Naive thymus-derived CD4-positive, alpha-beta T cell (primary cell): ENCODE measurements at regions not wholly inside any gene's neighbourhood (a gene's known extent, or its start where the extent isn't known, plus 50 kb on each side); places are given as distances from the start of the nearest gene placed in this dataset.

ENCODE experiments used
- ATAC-seq: fragments of 150-1000 bp; cut with Tn5 transposase; 2 replicates; pipeline ENCODE4 v1.10.0; 2021; ENCODE audit warnings: mild to moderate bottlenecking, moderate library complexity
- CTCF ChIA-PET: fragments of 350-600 bp; sonication (Branson Sonifier 250); formaldehyde crosslinking; loops from one replicate; lab custom pipeline; 2021; ENCODE audit warnings: antibody characterized with exemption; lab: Charles Lee
- POLR2A ChIA-PET: fragments of 350-600 bp; sonication (Branson Sonifier 250); formaldehyde crosslinking; loops from one replicate; lab custom pipeline; 2021; ENCODE audit warnings: antibody characterized with exemption, inconsistent platforms; lab: Charles Lee
- DNase-seq, 9 donors: peaks; one replicate each; pipeline versions ENCODE4 v3.0.0 to v3.0.0-alpha.2; 2020 to 2022; ENCODE audit warnings: mixed read lengths in 1 of 9
- H3K27ac ChIP-seq: one replicate; pipeline ENCODE4 v1.7.0; 2013; ENCODE audit warnings: mild to moderate bottlenecking, low read depth, low read length, moderate library complexity
- H3K27me3 ChIP-seq, 2 donors: one replicate each; pipeline ENCODE4 v1.7.0; 2013; ENCODE audit warnings: low read length in 2 of 2, mild to moderate bottlenecking in 2 of 2, moderate library complexity in 2 of 2; ENCODE audit not compliant: control insufficient read depth in 2 of 2, insufficient read depth in 2 of 2
- H3K36me3 ChIP-seq, 3 experiments: 1 replicate in 2 of 3; 2 replicates in 1 of 3; pipeline ENCODE4 v1.7.0; 2013; ENCODE audit warnings: low read length in 3 of 3, mild to moderate bottlenecking in 3 of 3, moderate library complexity in 1 of 3; ENCODE audit not compliant: insufficient read depth in 3 of 3, control insufficient read depth in 2 of 3
- H3K4me1 ChIP-seq, 2 donors: one replicate each; pipeline ENCODE4 v1.7.0; 2013; ENCODE audit warnings: low read length in 2 of 2, mild to moderate bottlenecking in 2 of 2, moderate library complexity in 1 of 2; ENCODE audit not compliant: control insufficient read depth in 2 of 2, insufficient read depth in 2 of 2
- H3K4me3 ChIP-seq: 2 replicates; pipeline ENCODE4 v1.7.0; 2013; ENCODE audit warnings: mild to moderate bottlenecking, low read length
- H3K9me3 ChIP-seq, 3 experiments: 1 replicate in 2 of 3; 2 replicates in 1 of 3; pipeline ENCODE4 v1.7.0; 2013; ENCODE audit warnings: low read length in 3 of 3; ENCODE audit not compliant: control insufficient read depth in 2 of 3
- H3K27ac Mint-ChIP-seq, 9 donors: one replicate each; pipeline ENCODE4 v1.8.0; 2020 to 2022; ENCODE audit warnings: mixed read lengths in 9 of 9, mild to moderate bottlenecking in 8 of 9, moderate library complexity in 5 of 9, inconsistent platforms in 2 of 9
- H3K27me3 Mint-ChIP-seq, 5 donors: one replicate each; pipeline ENCODE4 v1.8.0; 2021 to 2022; ENCODE audit warnings: mixed read lengths in 5 of 5, mild to moderate bottlenecking in 1 of 5
- H3K36me3 Mint-ChIP-seq, 5 donors: one replicate each; pipeline ENCODE4 v1.8.0; 2020 to 2022; ENCODE audit warnings: mixed read lengths in 5 of 5, mild to moderate bottlenecking in 3 of 5, inconsistent platforms in 1 of 5
- H3K4me1 Mint-ChIP-seq, 7 donors: one replicate each; pipeline ENCODE4 v1.8.0; 2020 to 2022; ENCODE audit warnings: mixed read lengths in 7 of 7, mild to moderate bottlenecking in 3 of 7, inconsistent platforms in 1 of 7
- H3K4me3 Mint-ChIP-seq, 10 donors: one replicate each; pipeline ENCODE4 v1.8.0; 2020 to 2022; ENCODE audit warnings: mild to moderate bottlenecking in 10 of 10, mixed read lengths in 10 of 10, moderate library complexity in 6 of 10, inconsistent platforms in 2 of 10
- H3K9me3 Mint-ChIP-seq, 11 donors: one replicate each; pipeline ENCODE4 v1.8.0; 2020 to 2022; ENCODE audit warnings: mixed read lengths in 11 of 11, mild to moderate bottlenecking in 4 of 11, inconsistent platforms in 1 of 11, moderate library complexity in 1 of 11
- intact Hi-C, 2 donors: fragments of 100-400 bp; cut with micrococcal nuclease; formaldehyde crosslinking; loops; one replicate each; pipeline ENCODE4 v1.15.1; 2023

DNA sequence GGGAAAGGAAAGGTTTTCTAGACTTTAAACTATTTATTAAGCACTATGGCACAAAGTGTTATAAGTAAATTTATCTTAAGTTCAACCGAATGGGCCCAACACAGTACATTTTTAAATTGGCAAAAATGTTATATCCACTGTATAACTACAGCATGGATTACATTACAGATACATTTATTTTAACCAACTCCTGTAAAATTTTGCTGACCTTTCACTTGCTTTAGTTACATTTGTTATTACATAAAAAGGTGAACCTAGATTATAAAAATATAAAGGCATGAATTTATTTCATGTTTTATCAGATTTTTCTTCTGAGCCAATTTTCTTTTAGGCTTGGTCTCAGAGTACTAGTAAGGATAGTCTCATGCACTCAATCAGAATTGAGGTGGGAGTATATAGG lies 221.9 kb upstream of the GBE1 start:
- Mint-ChIP-seq H3K9me3 (peaks cover 0 to 6% (median 0%) of the 10 kb centered on the region in 11 donors), H3K4me1 (no peaks in the 10 kb centered on the region), H3K27ac (no peak overlapping the region), H3K4me3 (no peak overlapping the region), H3K36me3 (no peaks in the 10 kb centered on the region), H3K27me3 (no peaks in the 10 kb centered on the region)
- intact Hi-C loops: no loop called here
- Histone ChIP-seq H3K27me3 (no peaks in the 10 kb centered on the region), H3K4me3 (no peak overlapping the region), H3K36me3 (no peaks in the 10 kb centered on the region), H3K27ac (no peak overlapping the region), H3K4me1 (no peaks in the 10 kb centered on the region), H3K9me3 (no peaks in the 10 kb centered on the region)
- POLR2A ChIA-PET: no interaction called here
- CTCF ChIA-PET: no interaction called here
- ATAC-seq: no peak
- DNase-seq: no peak

DNA sequence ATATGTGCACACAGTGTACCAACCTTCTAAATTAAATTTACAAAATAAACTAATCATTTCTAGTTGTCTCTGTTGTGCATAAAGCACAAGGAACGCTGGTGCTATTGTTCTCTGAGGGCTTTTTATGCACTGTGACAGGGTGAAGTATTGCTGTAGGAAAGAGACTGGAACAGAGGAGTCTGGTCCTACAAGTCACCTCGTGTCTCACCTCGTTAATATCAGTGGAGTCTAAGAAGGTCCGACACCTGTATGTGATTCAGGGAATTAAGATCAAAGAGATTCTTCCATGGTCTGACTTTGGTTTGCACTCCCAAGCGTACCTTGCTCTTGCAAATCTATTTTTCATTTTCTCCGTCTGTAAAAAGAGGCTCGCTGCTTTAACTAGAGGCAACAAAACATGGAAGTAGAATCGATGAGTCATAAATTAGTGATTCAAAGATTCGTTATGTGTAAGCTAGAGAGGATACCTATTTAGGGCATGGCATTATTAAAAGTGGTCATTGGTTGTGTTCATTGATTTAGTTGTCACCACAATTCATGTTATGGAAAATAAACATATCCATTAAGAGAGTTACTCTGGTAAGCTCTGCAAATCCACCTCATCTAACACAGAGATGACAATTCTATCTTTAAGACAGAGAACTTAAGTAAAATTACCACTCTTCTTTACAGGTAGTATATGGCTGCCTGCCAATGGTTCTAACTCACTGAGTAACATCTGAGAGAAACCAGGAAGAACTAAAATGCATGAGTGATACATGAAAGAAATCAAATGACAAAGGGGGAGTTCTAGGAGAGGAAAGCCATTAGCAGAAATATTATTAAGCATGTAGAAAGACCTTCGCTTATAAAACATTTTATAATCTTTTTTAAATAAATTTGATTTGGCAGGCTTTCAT lies 219.4 kb upstream of the GBE1 start:
- Histone ChIP-seq H3K9me3 (no peaks in the 10 kb centered on the region), H3K36me3 (no peaks in the 10 kb centered on the region), H3K4me3 (no peak overlapping the region), H3K27ac (no peak overlapping the region), H3K4me1 (no peaks in the 10 kb centered on the region), H3K27me3 (no peaks in the 10 kb centered on the region)
- no peak for DNase-seq
- ChIA-PET CTCF (no interaction called here), POLR2A (no interaction called here)
- Mint-ChIP-seq H3K36me3 (no peaks in the 10 kb centered on the region), H3K9me3 (peaks cover 0 to 5% (median 0%) of the 10 kb centered on the region in 11 donors), H3K4me1 (no peaks in the 10 kb centered on the region), H3K27ac (no peak overlapping the region), H3K4me3 (no peak overlapping the region), H3K27me3 (no peaks in the 10 kb centered on the region)
- intact Hi-C loops: no loop called here
- no peak for ATAC-seq

DNA sequence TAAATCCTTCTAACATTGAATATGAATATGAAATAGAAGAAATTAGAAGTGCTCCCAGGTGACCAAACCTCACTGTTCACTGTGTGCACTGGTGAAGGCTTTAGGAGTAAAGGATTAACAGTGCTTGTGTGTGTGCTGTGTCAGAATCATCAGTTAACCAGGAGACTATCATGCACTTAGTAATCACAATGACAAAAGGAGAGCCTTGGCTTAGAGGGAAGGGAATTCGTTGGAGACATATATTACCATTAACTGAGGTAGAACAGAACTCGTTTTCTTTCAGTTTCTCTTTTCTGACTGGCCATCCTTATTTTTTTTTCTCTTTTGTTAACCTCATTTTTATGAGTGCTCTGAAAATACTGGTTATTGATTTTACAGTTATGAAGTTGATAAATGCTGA lies 213.3 kb upstream of the GBE1 start:
- H3K4me1 ChIP-seq: no peaks in the 10 kb centered on the region
- H3K27me3 ChIP-seq: no peaks in the 10 kb centered on the region
- H3K9me3 ChIP-seq: no peaks in the 10 kb centered on the region
- Mint-ChIP-seq H3K4me3 (no peak overlapping the region), H3K27ac (no peak overlapping the region), H3K4me1 (no peaks in the 10 kb centered on the region), H3K9me3 (peaks cover 0 to 7% (median 0%) of the 10 kb centered on the region in 11 donors), H3K36me3 (no peaks in the 10 kb centered on the region), H3K27me3 (no peaks in the 10 kb centered on the region)
- intact Hi-C loops: no loop called here
- no peak overlapping the region for H3K27ac ChIP-seq
- no peak overlapping the region for H3K4me3 ChIP-seq
- ATAC-seq: no peak
- no peaks in the 10 kb centered on the region for H3K36me3 ChIP-seq
- DNase-seq: no peak
- ChIA-PET CTCF (no interaction called here), POLR2A (no interaction called here)

DNA sequence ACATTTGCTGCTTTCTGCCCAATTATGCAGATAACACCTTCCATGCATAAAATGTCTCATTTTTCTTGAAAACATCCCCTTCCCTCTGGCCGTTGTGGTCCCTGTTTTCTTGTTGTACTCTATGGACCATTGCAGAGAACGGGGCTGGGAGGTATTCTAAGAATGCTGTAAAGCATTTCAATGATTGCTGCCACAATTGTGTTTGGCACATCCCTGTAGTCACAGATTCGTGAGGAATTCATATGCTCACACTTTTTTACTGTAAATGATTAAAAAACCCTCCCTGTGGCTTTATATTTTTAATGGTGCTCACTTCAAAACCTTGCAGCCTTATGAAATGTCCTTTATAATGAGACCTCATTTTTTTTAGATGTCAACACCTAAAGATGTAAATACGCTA lies 207.2 kb upstream of the GBE1 start:
- no peak for DNase-seq
- Histone ChIP-seq H3K27ac (no peak overlapping the region), H3K4me1 (no peaks in the 10 kb centered on the region), H3K4me3 (no peak overlapping the region), H3K9me3 (no peaks in the 10 kb centered on the region), H3K36me3 (no peaks in the 10 kb centered on the region), H3K27me3 (no peaks in the 10 kb centered on the region)
- peaks cover 0 to 9% (median 0%) of the 10 kb centered on the region in 5 donors for H3K27me3 Mint-ChIP-seq
- no peaks in the 10 kb centered on the region for H3K36me3 Mint-ChIP-seq
- no peak overlapping the region for H3K27ac Mint-ChIP-seq
- peaks cover 0 to 7% (median 0%) of the 10 kb centered on the region in 11 donors for H3K9me3 Mint-ChIP-seq
- H3K4me3 Mint-ChIP-seq: no peak overlapping the region
- ChIA-PET POLR2A (no interaction called here), CTCF (no interaction called here)
- intact Hi-C loops: no loop called here
- ATAC-seq: no peak
- H3K4me1 Mint-ChIP-seq: no peaks in the 10 kb centered on the region

DNA sequence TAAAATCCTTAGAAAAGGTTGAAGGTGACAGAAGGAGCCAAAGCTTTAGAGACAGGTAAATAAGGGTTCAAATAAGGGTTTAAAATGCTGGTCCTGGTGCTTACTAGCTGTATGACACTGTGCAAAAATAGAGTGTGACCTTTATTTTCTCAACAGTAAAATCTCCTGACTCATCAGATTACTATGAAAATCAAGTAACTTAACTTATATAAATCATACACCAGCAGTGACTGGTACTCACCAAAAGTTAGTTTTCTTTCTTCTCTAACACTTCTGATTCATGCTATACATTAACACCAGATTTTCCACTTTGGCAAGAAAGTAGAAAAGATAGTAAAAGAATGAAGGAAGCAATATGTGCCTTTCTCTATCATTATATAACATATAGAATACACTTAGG lies 205.9 kb upstream of the GBE1 start:
- DNase-seq (no peak), ATAC-seq (no peak)
- ChIA-PET CTCF (no interaction called here), POLR2A (no interaction called here)
- Histone ChIP-seq H3K9me3 (no peaks in the 10 kb centered on the region), H3K27me3 (no peaks in the 10 kb centered on the region), H3K4me3 (no peak overlapping the region), H3K4me1 (no peaks in the 10 kb centered on the region), H3K27ac (no peak overlapping the region), H3K36me3 (no peaks in the 10 kb centered on the region)
- H3K9me3 Mint-ChIP-seq: peaks cover 0 to 7% (median 0%) of the 10 kb centered on the region in 11 donors
- intact Hi-C loops: no loop called here
- H3K27me3 Mint-ChIP-seq: peaks cover 0 to 9% (median 0%) of the 10 kb centered on the region in 5 donors
- H3K36me3 Mint-ChIP-seq: no peaks in the 10 kb centered on the region
- H3K27ac Mint-ChIP-seq: no peak overlapping the region
- no peak overlapping the region for H3K4me3 Mint-ChIP-seq
- H3K4me1 Mint-ChIP-seq: no peaks in the 10 kb centered on the region

DNA sequence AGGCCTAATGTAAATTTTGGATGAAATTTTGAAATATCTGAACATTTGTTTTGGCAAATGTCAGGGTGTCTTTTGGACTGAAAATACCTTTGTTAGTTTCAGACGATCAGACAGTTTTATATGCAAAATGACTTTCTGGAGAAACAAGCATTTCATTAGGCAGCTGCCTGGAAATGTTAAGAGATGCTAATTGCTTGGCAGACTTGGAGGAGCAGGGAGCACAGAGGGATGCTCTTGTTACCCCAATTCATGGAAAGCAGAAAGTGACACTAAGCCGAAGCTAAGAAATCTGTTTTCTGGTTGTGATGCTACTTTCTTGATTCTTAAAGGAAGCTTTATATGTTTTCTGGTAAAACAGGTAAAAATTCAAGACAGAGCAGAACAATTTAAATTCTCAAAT lies 204.3 kb upstream of the GBE1 start:
- no peak overlapping the region for H3K4me3 Mint-ChIP-seq
- H3K9me3 Mint-ChIP-seq: peaks cover 0 to 4% (median 0%) of the 10 kb centered on the region in 11 donors
- H3K9me3 ChIP-seq: no peaks in the 10 kb centered on the region
- ChIA-PET CTCF (no interaction called here), POLR2A (no interaction called here)
- DNase-seq (no peak), ATAC-seq (no peak)
- H3K36me3 Mint-ChIP-seq: no peaks in the 10 kb centered on the region
- no peaks in the 10 kb centered on the region for H3K27me3 ChIP-seq
- H3K4me1 Mint-ChIP-seq: no peaks in the 10 kb centered on the region
- intact Hi-C loops: no loop called here
- no peak overlapping the region for H3K27ac Mint-ChIP-seq
- H3K27ac ChIP-seq: no peak overlapping the region
- peaks cover 0 to 9% (median 0%) of the 10 kb centered on the region in 5 donors for H3K27me3 Mint-ChIP-seq
- no peak overlapping the region for H3K4me3 ChIP-seq
- no peaks in the 10 kb centered on the region for H3K36me3 ChIP-seq
- H3K4me1 ChIP-seq: no peaks in the 10 kb centered on the region

DNA sequence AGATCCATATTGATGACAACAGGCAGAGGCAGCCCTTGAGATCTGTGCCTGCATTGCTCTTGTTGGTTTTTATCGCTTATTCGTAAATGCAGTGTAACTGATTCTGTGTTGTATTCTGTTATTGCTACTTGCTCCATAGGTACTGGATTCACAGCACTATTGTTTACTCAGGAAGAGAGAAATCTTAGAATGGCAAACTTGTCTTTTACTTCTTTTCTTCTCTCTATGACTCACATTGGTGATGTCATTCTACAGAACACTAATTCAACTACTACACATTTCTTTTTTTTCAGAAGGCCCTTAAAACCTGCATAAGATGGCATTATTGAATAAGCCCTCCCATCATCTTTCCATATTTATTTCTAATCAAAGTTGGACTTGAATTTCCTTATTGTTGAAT lies 201.0 kb upstream of the GBE1 start:
- ATAC-seq (no peak), DNase-seq (no peak)
- ChIA-PET CTCF (no interaction called here), POLR2A (no interaction called here)
- Histone ChIP-seq H3K27ac (no peak overlapping the region), H3K27me3 (no peaks in the 10 kb centered on the region), H3K9me3 (no peaks in the 10 kb centered on the region), H3K36me3 (no peaks in the 10 kb centered on the region), H3K4me1 (no peaks in the 10 kb centered on the region), H3K4me3 (no peak overlapping the region)
- Mint-ChIP-seq H3K9me3 (peaks cover 0 to 6% (median 0%) of the 10 kb centered on the region in 11 donors), H3K27ac (no peak overlapping the region), H3K4me3 (no peak overlapping the region), H3K27me3 (peaks cover 0 to 11% (median 0%) of the 10 kb centered on the region in 5 donors), H3K4me1 (no peaks in the 10 kb centered on the region), H3K36me3 (no peaks in the 10 kb centered on the region)
- intact Hi-C loops: no loop called here
